ENCODE measurements at regions not wholly inside any gene's neighbourhood (a gene's known extent, or its start where the extent isn't known, plus 50 kb on each side); places are given as distances from the start of the nearest gene placed in this dataset.

DNA sequence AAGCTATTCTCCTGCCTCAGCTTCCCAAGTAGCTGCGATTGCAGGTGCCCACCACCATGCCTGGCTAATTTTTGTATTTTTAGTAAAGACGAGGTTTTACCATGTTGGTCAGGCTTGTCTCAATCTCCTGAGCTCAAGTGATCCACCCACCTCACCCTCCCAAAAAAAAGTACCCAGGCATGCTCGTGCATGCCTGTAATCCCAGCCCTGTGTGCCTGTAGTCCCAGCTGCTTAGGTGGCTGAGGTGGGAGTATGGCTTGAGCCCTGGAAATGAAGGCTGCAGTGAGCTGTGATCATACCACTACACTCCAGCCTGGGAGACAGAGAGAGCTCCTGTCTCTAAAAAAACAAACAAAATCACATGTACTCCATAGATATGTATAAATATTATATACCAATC, 176.5 kb downstream of the SOX2 start:
- H3K4me1 ChIP-seq (ENCODE audit: control insufficient read depth in 5 of 5, insufficient read depth in 5 of 5, low read length in 5 of 5) = no peaks in the 10 kb centered on the region
- H3K9ac ChIP-seq (ENCODE audit: insufficient read depth in 1 of 2, low read length in 2 of 2) = no peak overlapping the region
- H3K36me3 ChIP-seq (ENCODE audit: control insufficient read depth in 4 of 4, insufficient read depth in 4 of 4, low read length in 4 of 4) = no peaks in the 10 kb centered on the region
- DNase-seq (no peak), ATAC-seq (ENCODE audit: insufficient read depth, low FRiP score) (no peak)
- peaks cover 0 to 3% (median under 1%) of the 10 kb centered on the region in 4 donors for H3K9me3 ChIP-seq (ENCODE audit: control insufficient read depth in 4 of 4, insufficient read depth in 3 of 4, low read length in 3 of 4)
- no peak overlapping the region for H3K4me3 ChIP-seq
- 78 to 82% methylated on average over 3 of the region's 3 CpGs for WGBS, 2 donors
- no peaks in the 10 kb centered on the region for H3K27me3 ChIP-seq (ENCODE audit: control insufficient read depth in 3 of 3, insufficient read depth in 3 of 3, low read length in 2 of 3)
- no peak overlapping the region for H3K27ac ChIP-seq (ENCODE audit: low read depth in 1 of 2, low read length in 1 of 2)
- TF ChIP-seq, protein P1, sequence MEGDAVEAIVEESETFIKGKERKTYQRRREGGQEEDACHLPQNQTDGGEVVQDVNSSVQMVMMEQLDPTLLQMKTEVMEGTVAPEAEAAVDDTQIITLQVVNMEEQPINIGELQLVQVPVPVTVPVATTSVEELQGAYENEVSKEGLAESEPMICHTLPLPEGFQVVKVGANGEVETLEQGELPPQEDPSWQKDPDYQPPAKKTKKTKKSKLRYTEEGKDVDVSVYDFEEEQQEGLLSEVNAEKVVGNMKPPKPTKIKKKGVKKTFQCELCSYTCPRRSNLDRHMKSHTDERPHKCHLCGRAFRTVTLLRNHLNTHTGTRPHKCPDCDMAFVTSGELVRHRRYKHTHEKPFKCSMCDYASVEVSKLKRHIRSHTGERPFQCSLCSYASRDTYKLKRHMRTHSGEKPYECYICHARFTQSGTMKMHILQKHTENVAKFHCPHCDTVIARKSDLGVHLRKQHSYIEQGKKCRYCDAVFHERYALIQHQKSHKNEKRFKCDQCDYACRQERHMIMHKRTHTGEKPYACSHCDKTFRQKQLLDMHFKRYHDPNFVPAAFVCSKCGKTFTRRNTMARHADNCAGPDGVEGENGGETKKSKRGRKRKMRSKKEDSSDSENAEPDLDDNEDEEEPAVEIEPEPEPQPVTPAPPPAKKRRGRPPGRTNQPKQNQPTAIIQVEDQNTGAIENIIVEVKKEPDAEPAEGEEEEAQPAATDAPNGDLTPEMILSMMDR (IDR thresholded peaks at IDR 0.05; ENCODE audit: control extremely low read depth, extremely low read depth) = no peak

DNA sequence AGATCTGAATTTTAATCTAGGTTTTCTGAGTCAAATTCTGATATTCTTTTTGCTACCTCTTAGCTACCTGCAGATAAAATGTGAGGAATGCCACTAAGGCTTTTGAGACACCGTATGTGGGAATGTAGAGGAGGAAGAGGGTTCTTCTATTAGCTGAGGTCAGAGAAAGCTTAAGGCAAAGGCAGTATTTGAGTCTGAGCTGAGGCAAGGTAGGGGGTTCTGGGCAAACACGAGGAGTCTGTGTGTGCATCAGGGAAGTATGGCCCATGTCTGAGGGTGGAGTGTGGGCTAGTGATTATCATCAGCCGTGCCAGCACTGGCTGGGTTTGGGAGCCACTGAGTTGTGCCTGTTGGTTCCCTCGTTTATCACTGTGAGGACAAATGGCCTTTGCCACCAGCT, 181.1 kb downstream of the SOX2 start:
- TF ChIP-seq, protein P1 (IDR thresholded peaks at IDR 0.05; ENCODE audit: control extremely low read depth, extremely low read depth) = no peak
- H3K36me3 ChIP-seq (ENCODE audit: control insufficient read depth in 4 of 4, insufficient read depth in 4 of 4, low read length in 4 of 4) = no peaks in the 10 kb centered on the region
- H3K27ac ChIP-seq (ENCODE audit: low read depth in 1 of 2, low read length in 1 of 2) = no peak overlapping the region
- peaks cover 0 to 4% (median 2%) of the 10 kb centered on the region in 4 donors for H3K9me3 ChIP-seq (ENCODE audit: control insufficient read depth in 4 of 4, insufficient read depth in 3 of 4, low read length in 3 of 4)
- DNase-seq = no peak
- no peaks in the 10 kb centered on the region for H3K27me3 ChIP-seq (ENCODE audit: control insufficient read depth in 3 of 3, insufficient read depth in 3 of 3, low read length in 2 of 3)
- no peak overlapping the region for H3K9ac ChIP-seq (ENCODE audit: insufficient read depth in 1 of 2, low read length in 2 of 2)
- no peak overlapping the region for H3K4me3 ChIP-seq
- H3K4me1 ChIP-seq (ENCODE audit: control insufficient read depth in 5 of 5, insufficient read depth in 5 of 5, low read length in 5 of 5) = no peaks in the 10 kb centered on the region
- no peak for ATAC-seq (ENCODE audit: insufficient read depth, low FRiP score)
- 57 to 71% methylated on average over 4 of the region's 4 CpGs for WGBS, 2 donors

DNA sequence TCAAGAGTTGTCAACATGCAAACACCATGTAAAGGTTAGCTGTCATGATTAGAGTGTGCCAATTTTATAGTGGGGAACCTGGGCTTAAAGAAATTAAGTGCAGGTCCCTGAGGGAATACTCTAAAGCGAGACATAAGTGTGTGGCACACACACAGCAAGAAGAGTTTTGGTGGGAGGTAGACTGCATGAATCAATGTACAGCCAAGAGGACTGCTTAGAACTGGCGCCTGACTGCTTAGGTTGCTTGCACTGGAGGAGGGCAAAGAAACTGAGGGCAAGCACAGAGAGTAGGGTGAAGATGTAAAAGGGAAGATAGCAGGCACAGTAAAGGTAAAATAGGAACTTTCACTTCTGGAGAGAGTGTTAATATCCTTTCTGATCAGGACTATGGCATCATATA, 184.9 kb downstream of the SOX2 start:
- H3K27me3 ChIP-seq (ENCODE audit: control insufficient read depth in 3 of 3, insufficient read depth in 3 of 3, low read length in 2 of 3) = no peaks in the 10 kb centered on the region
- no peak overlapping the region for H3K27ac ChIP-seq (ENCODE audit: low read depth in 1 of 2, low read length in 1 of 2)
- H3K4me1 ChIP-seq (ENCODE audit: control insufficient read depth in 5 of 5, insufficient read depth in 5 of 5, low read length in 5 of 5) = no peaks in the 10 kb centered on the region
- H3K9me3 ChIP-seq (ENCODE audit: control insufficient read depth in 4 of 4, insufficient read depth in 3 of 4, low read length in 3 of 4) = peaks cover 0 to 2% (median 0%) of the 10 kb centered on the region in 4 donors
- no peak overlapping the region for H3K4me3 ChIP-seq
- ATAC-seq (ENCODE audit: insufficient read depth, low FRiP score) (no peak), DNase-seq (no peak)
- TF ChIP-seq, protein P1 (IDR thresholded peaks at IDR 0.05; ENCODE audit: control extremely low read depth, extremely low read depth) = no peak
- no peaks in the 10 kb centered on the region for H3K36me3 ChIP-seq (ENCODE audit: control insufficient read depth in 4 of 4, insufficient read depth in 4 of 4, low read length in 4 of 4)
- WGBS, 2 donors = 86 to 91% methylated on average over 2 of the region's 2 CpGs
- H3K9ac ChIP-seq (ENCODE audit: insufficient read depth in 1 of 2, low read length in 2 of 2) = no peak overlapping the region

DNA sequence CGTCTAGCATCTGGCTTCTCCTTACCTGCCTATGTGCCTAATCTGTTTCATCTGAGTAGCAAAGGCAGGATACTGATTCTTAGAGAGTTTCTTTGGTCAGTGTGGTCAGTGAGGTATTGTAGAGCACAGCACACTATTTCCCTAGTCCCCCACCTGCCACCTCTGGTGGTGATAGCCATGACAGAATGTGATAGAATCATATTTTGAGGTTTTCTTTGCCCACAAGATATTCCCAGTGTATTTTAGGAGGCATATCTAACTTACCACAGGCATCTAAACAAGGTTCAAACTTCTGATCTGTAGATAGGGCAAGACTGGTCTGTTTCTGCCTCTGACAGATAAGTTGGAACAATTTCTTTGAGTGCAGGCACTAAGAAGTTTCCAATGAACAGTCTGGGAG, 188.0 kb downstream of the SOX2 start:
- H3K4me1 ChIP-seq (ENCODE audit: control insufficient read depth in 5 of 5, insufficient read depth in 5 of 5, low read length in 5 of 5) = no peaks in the 10 kb centered on the region
- H3K27me3 ChIP-seq (ENCODE audit: control insufficient read depth in 3 of 3, insufficient read depth in 3 of 3, low read length in 2 of 3) = no peaks in the 10 kb centered on the region
- no peak for ATAC-seq (ENCODE audit: insufficient read depth, low FRiP score)
- peaks cover 0 to 2% (median 0%) of the 10 kb centered on the region in 4 donors for H3K9me3 ChIP-seq (ENCODE audit: control insufficient read depth in 4 of 4, insufficient read depth in 3 of 4, low read length in 3 of 4)
- TF ChIP-seq, protein P1 (IDR thresholded peaks at IDR 0.05; ENCODE audit: control extremely low read depth, extremely low read depth) = no peak
- DNase-seq = no peak
- 67 to 73% methylated on average over 1 of the region's 1 CpG for WGBS, 2 donors
- no peak overlapping the region for H3K9ac ChIP-seq (ENCODE audit: insufficient read depth in 1 of 2, low read length in 2 of 2)
- no peak overlapping the region for H3K4me3 ChIP-seq
- no peak overlapping the region for H3K27ac ChIP-seq (ENCODE audit: low read depth in 1 of 2, low read length in 1 of 2)
- H3K36me3 ChIP-seq (ENCODE audit: control insufficient read depth in 4 of 4, insufficient read depth in 4 of 4, low read length in 4 of 4) = no peaks in the 10 kb centered on the region
